HG03442 (cell line): ENCODE measurements at regions not wholly inside any gene's neighbourhood (a gene's known extent, or its start where the extent isn't known, plus 50 kb on each side); places are given as distances from the start of the nearest gene placed in this dataset.
A peak's percentile ranks its signal among the peaks of the same experiment; 100 is the strongest.

ENCODE experiments used
- ATAC-seq: cut with Tn5 transposase; IDR thresholded peaks from one replicate; pipeline ENCODE4 v1.9.1; 2021; ENCODE audit warnings: mild to moderate bottlenecking, moderate library complexity; ENCODE audit not compliant: unreplicated experiment

DNA sequence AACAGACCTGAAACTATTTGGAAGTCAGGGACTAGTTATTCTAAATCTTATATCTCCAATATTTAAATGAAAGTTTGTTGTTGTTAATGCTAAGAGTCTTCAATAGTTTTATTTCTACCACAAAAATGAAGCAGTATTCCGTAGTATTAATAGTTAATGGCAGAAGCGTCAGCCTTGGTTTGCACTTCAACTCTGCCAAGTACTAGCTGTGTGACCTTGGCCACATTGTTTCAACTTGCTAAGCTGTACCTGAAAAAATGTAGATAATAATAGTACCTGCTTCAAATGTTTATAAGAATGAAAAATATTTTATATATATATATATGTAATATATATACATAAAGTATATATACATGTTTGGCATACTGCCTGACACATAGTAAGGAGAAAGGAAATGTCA, 354.6 kb upstream of the SATB1 start:
- no peak for ATAC-seq

DNA sequence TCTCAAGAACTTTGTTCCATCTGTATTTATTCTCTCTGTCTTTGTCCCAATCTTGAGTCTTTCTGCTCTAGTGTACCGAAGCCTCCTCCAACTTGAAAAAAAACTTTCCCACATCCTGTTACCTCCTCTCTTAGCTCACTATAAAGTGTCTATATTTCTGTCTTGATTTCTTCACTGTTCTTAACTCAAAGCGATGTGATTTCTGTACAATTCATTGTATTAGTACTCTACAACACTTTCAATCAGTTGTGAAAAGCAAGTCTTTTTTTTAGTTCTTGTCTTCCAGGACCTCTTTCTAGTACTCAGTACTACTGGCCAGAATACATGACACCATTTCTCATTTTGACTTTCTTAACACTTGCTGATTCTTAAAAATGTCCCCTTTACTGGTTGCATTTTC, 353.5 kb upstream of the SATB1 start:
- no peak for ATAC-seq

DNA sequence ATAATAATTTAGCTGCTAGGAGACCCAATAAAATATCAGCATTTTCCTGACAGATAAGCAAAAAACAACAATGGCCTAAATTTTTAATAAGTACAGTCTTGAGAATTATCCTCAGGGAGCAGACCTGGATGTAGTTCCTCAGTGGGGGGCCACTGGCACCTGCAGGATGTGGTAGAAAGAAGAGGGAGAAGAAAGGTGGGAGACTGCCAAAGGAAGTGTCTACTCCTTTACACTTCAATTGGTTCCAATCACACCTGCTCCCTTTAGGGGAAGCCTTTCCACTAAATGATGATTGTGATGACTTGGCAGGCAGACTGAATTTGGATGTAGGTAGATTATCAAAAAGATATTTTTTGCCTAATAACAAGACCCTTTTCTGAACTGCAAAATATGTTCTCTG, 353.0 kb upstream of the SATB1 start:
- ATAC-seq = no peak

DNA sequence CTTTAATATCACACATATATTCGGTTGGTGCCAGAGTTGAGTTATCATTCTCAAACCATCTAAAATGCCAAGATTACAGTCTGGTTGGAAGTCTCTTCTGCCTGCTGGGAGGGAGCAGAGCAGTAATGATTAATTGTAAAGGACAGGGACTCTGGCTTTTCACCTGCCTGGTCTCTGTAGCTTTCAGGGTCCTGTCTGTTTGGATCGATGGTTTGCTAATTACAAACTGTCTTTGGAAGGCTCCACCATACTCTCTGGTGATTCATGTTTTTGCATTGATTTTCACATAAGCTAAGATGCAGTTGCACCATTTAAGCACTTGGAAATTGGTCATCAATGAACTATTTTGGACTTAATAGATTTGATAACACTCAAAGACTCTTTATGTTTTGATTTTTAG, 350.4 kb upstream of the SATB1 start:
- no peak for ATAC-seq

GRCh38 chr3:18774319-18775088, 349.4 kb upstream of the SATB1 start:
- no peak for ATAC-seq

DNA sequence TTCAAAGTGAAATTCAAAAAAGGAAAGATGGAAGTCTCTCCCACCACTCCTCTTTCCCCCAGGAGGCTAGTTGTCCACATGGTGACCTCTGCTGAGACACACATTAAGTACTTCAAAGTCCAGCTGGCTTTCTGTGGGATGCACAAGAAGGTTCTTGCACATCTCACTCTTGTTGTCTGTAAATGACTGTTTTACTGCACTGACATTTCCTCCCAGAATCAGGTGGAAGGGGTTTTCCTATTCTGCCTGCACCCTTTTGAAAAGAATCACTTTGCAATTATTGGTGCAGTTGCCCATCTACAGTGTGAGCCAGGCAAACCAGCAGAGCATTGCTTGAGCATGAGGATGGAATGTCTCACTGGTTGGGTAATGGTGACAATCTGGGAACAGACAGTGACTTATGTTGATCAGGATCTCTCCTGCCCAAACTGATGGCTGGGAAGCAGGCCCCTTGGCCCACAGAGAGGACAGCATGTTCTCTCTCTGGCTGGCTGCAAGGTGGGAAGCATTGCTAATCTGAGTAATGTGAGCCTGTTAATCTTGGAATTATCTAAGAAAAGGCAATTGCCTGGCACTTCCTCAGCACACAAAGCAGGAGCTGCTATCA, 347.7 kb upstream of the SATB1 start:
- ATAC-seq = no peak

DNA sequence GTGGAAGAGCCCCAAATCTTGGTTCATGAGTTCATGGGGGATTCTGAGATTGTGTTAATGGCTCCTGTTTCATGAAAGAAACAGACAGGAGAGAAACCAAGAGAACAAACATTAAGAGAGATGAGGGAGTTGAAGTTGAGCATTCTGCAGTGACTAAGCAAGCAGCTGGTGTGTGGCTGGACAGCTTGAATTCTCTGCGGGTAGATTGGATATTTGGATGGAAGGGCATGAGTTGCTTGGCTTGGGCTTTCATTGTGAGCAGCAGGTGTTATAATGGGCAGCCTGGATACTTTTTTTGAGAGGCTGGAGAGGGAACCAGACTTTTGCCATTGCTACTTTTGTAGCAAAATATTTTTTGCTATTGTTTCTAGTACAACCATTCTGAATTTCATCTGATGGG, 346.8 kb upstream of the SATB1 start:
- no peak for ATAC-seq

DNA sequence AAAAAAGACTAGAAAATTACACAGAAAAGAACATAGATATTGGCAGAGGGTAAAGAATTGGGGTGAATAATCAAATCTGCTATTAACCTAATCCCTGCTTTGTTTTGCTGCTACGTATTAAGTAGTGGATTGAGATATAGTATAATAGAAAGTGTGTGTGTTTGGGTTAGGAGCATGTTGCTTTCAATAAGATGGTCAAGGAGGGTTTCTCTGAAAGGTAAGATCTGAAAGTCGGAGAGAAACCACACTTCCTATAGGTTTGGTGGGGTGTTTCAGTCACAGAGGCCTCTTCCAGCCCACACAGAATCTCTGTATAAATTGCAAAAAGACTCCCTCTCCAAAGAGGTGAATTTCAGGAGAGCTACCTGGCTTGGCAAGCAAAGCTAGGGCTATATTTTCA, 345.7 kb upstream of the SATB1 start:
- ATAC-seq = no peak

DNA sequence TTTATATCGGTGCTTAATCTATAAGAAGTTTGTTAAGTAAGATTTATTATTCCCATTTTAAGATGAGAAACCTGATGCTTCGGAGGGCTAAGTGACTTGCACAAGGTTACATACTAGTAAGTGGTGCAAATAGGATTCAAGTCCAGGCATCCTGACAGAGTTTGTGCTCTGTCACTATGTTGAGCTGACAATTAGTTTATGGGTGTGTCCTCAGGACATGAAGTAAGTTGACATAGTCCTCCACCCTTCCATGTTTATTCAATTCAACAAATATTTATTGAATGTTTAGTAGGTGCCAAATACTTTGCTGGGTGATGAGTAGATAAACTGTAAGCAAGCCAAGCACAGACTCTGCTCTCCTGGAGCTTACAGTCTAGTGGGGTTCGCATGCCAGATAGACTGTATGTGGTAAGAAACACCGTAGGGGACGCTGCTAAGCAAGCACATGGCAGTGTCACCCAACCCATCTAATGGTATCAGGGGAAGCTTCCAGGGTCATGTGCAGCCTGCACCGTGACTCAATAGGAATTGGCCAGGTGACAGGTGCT, 342.7 kb upstream of the SATB1 start:
- ATAC-seq = no peak

DNA sequence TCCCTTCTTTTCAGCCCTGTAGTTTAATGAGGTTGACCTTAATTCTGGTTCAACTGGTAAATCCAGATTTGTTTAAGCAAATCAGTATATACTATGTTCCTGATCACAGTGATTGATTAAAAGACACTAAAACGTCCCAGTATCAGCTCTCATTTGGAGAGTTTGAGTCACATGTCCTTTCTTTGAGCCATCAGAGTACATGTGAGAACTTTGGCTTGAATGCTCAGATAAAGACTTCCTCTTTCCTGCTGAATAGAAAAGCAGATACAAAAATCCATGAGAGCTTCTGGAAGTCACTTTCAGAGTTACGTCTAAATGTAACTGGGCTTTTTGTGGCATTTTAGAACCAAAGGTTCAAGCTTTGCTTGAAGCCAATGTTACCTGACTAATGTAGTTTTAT, 341.8 kb upstream of the SATB1 start:
- ATAC-seq = no peak

- ATAC-seq = no peak
These were observed 340.5 kb upstream of the SATB1 start for GRCh38 chr3:18765662-18766061.

DNA sequence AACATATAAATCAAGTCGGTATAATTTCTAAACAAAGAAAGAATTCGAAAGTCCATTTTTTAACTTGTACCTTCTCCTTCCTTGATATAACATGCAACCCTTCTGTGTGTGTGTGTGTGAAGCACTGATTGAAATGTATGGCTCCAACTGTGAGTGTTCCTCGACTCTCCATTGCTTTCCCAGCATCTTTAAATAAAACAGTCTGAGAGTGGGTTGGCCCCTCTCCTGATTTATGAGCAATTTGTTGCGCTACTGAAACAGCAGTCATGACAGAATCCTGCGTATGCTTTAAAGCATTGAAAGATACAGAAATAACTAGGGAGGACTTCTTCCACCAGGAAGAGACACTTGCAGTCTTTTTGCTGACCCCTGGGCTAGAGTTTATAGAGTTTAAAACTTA, 340.0 kb upstream of the SATB1 start:
- no peak for ATAC-seq

DNA sequence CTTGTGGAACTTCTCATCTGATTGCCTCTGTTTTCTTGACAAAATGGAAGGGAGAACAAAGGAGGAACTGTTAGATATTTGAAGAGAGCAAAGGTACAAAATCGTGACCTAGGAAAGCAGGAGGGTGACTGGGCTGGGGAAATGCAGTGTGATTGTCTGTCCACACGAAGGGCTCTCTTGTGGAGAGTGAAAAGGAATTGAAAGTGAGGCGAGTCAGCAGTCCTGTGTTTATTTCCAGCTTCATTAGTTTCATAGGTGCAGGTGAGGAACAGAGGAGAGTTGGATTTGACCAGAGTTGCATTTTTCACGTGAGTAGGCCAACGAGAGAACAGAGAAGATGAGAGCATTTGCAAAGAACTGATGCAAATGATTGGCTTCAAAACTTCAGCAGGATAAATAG, 336.4 kb upstream of the SATB1 start:
- ATAC-seq = no peak

GRCh38 chr3:18758047-18758704, 333.0 kb upstream of the SATB1 start:
- peak; percentile 94 for ATAC-seq

GRCh38 chr3:18757476-18757875, 332.3 kb upstream of the SATB1 start:
- ATAC-seq = no peak

DNA sequence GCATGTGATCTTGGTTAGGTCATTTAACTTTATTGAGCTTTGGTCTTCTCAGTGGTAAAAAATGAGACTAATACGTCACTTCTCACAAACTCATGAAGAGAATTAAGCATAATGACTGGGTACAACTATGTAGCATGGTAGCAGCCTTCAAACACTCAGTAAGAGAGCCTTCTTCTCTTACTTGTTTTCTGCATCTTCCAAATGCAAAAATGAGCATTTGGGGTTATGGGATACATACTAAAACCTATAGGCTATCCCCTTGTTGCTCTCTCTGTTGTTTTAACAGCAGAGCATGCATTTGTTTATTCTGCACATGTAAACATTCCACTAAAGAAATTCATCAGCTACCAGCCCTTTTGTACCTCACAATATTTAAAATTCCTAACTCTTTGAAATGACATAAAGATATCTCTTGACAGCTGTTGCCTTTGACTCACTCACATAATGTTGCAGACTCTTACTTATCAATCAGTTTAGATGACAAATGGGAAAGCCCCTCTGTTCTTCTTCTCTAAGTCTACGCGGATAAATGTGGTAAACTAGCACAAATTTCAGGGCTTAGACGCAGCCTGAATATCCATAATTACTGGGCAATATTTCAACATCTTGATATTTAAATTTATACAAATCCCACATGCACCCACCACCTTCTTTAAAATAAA, 327.3 kb upstream of the SATB1 start:
- ATAC-seq = no peak

DNA sequence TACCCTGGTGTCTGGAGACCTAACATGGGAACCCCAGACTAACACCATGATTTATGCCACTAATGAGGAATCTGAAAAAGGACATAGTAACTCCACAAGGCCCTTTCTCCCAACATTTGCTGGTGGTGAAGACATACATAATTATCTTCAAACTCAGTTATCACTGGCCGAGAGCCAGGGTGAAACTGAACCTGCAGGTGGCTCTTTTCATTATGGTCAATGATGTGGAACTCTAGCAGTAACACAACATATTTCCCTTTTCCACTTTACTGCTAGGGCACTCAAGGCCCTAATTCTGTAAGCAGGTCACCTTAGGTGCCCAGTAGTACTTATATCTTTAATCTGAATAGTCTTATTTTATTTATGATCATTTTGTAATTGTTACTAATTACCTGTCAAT, 326.4 kb upstream of the SATB1 start:
- peak; percentile 58 for ATAC-seq

GRCh38 chr3:18747383-18747782, 322.2 kb upstream of the SATB1 start:
- ATAC-seq = no peak

- no peak for ATAC-seq
These were observed 320.3 kb upstream of the SATB1 start for GRCh38 chr3:18745472-18745871.

- no peak for ATAC-seq
These were observed 319.3 kb upstream of the SATB1 start for GRCh38 chr3:18744472-18744871.

GRCh38 chr3:18743761-18744160, 318.6 kb upstream of the SATB1 start:
- ATAC-seq = no peak
